SH-SY5Y (cell line): ENCODE measurements at regions not wholly inside any gene's neighbourhood (a gene's known extent, or its start where the extent isn't known, plus 50 kb on each side); places are given as distances from the start of the nearest gene placed in this dataset.

Experiments
- GATA2 ChIP-seq: IDR thresholded peaks from 2 replicates; pipeline ENCODE4 v1.6.1; 2011; ENCODE audit warnings: mild to moderate bottlenecking, low read depth, low read length
- GATA3 ChIP-seq: IDR thresholded peaks from 2 replicates; pipeline ENCODE4 v1.6.1; 2011; ENCODE audit warnings: low read depth, mild to moderate bottlenecking, low read length, moderate library complexity

DNA sequence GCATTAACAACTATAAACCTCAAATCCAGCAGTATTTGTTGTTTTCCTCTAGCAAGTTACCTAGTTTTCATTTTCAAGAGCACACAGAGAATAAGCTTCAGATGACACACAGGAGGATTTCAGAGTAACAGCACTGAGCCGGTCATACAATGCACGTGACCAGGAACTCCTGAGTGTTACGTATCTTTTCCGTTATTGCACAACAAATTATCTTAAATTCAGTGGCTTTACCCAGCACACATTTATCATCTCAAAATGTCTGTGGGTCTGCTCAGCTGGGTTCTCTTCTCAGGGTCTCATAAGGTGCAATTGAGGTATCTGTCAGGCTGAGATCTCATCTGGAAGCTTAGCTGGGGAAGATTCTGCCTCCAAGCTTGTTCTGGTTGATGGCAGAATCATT, 379.5 kb upstream of the KLHL29 start:
- TF ChIP-seq GATA2 (no peak), GATA3 (no peak)
